GM04504 (cell line): ENCODE measurements at regions not wholly inside any gene's neighbourhood (a gene's known extent, or its start where the extent isn't known, plus 50 kb on each side); places are given as distances from the start of the nearest gene placed in this dataset.
"Not testable (repeated sequence)": the region's sequence is repeated elsewhere in the genome, so short reads cannot be mapped to it uniquely, and the experiment has no call there.

Experiments used
- DNase-seq: peaks from one replicate; pipeline ENCODE4 v3.0.0-alpha.2; 2012; ENCODE audit warnings: low read depth

DNA sequence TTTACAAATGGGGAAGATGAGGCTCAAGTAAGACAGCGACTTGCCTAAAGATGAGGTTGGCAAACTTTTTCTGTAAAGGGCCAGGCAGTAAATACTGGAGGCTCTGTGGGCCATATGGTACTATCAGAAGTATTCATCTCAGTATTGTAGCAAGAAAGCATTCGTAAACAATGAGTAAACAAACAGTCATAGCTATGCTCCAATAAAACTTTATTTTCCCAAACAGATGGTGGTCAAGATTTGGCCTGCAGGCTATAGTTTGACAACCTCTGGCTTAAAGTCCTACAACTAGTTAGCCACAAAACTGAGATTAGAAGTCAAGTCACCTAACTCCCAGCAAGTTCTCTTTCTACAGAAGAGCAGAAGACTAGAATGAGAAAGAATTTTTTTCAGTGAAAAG, 177.0 kb upstream of the NECTIN3 start:
- DNase-seq = peak; percentile 37

DNA sequence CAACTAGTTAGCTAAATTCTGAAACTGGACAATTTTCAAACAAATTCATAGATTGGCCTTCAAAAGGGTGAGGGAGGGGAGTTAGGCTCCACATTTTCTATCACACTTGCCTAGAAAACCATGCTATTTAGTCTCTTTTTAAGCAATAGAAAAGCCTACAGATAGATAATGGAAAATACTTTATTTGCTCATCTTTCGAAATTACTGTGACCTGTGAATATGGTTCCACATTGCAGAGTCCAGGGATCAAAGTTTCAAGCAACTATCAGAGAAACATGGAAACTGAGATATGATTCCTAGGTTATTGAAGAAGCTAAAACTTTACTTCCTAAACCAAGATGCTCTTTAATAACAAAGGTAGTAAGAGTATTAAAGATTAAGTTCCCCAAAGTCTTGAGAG, 176.6 kb upstream of the NECTIN3 start:
- DNase-seq = no peak

DNA sequence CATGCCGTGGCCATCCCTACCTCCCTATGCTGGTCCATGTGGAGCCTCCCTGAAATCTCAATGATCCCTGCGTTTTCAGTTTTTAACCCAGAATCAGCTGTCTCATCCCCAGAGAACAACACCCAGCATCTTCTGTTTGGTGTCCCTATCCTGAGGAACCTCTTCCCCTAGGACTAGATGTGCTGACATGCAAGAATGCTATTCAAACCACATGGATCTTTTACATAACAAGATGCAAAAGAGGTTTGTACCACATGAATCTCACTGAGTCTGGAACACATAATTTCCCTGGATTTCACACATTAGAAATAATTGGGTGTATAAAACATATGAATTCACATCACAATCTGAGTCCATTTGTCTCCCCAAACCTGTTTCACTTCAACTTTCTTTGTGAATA, 174.6 kb upstream of the NECTIN3 start:
- DNase-seq = no peak

DNA sequence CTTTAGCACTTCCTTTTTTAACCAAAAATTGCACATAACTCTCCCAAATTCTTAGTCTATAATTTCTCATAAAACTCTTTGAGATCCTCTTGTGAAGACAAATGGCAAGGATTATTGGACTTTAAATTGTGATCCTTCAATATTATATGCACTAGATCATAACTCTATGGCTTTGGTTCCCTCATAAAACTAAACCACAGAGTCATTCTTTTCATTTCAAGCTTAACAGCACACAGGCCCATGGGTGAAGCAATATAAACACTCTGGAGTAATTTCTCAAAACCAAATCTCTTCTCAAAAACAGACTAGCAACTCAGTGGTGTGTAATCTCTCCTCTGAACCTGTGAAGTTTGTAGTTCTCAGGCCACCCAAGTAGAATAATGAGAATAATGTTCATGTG, 171.0 kb upstream of the NECTIN3 start:
- DNase-seq = peak; percentile 87

DNA sequence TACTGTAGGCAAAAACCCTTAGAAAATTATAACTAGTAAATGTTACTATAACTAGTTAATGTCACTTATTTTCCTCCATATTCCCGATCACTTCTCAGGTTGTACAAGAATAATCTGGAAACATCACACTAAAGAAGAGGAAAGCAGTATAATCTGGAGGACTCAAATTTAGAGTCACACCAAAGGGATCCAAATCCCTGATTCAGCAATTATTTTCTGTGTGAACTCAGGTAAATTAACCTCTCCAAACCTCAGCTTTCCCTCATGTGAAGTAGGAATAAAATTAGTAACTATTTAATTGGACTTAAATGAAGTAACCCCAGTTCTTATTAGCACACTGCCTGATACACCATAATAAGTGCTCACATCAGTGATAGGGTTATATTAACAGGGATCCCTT, 170.1 kb upstream of the NECTIN3 start:
- DNase-seq = no peak

DNA sequence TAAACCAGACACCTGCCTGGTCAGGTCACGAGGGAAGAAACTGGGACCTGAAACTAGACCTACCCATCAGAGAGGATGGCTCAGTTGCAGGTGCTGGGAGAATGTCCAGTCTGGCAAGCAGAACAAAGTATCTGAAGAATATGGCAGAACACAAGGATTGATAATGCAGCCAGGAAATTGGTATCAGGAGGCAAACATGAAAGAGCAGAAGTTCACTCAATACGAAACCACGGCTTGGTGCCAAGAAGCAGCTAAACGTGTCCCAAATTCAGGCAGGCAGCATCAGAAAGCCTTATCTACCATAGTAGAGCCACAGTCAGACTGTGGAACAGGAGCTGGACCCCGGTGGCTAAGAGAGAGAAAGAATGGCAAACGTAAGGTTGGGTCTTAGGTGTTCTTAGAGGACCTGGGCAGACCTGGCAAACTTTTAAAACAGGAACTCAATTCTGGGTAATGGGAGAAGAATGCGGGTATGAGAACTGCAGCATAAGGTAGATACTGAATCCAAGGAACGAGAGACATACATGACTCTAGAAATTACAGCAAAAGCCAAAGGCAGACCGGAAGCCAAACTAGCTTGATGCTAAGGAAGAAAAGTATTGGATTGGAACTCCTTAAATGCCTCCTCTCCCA, 169.0 kb upstream of the NECTIN3 start:
- no peak for DNase-seq

DNA sequence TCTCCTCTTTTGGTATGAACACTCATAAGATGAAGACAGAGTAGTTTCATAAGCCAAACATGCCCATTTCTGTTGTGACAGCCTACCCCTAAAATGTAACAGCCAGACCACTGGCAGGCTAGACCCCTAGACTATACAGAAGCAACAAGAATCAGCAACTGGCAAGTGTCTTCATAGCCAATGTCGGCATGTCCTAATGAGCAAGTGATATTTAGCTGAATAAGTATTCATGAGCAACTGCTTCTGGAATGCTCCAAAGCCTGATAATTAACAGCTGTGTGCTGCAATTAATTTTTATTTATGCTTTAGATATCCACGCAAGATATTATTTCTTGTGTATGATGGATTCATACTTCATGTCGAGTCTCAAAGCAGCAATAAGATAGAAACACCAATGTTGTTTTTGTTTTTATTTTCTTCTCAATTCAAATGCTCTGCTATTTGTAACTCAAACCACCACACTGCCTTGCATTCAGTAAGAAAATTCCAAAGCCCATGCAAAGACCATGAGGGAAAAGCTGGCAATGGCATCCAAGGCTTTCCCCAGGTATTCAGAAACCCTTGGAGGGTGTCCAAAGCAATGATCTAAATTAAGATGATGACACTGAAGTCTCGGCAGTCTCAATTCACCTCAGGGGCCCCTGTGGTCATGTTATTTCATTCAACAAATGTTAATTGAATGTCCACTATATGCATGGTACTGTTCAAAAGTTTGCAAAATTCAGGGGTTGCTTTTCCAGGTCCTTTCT, 167.7 kb upstream of the NECTIN3 start:
- no peak for DNase-seq

DNA sequence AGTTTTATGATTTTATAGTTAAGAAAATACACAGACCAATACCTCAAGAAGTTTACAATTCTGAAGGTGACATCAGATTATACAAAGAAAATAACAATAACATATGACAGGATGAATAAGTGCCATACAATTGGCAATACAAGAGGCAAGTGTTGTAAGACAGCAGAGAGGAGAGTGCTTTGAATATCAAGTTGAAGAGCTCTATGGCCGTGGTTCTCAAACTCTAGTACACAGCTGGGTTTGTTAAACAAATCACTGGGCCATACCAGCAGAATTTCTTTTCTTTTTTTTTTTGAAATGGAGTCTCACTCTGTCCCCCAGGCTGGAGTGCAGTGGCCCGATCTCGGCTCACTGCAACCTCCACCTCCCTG, 167.1 kb upstream of the NECTIN3 start:
- DNase-seq = no peak

DNA sequence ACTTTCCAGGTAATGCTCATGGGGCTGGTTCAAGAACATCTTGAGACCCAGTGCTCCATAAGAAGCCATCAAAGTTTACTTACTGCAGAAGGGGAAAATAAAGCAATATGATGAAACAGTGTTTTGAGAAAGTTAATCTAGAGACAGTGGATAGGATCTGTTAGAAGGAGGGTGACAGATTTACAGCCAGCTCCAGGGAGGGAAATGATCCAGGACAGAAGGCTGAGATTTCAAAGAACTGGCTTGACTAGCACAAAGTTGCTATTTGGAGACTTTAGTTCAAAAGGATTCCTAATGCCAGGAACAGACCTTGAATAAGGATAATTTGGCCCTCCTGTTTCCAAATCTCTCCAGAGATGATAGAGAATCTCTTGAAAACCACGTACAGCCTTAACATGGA, 166.5 kb upstream of the NECTIN3 start:
- DNase-seq = no peak

DNA sequence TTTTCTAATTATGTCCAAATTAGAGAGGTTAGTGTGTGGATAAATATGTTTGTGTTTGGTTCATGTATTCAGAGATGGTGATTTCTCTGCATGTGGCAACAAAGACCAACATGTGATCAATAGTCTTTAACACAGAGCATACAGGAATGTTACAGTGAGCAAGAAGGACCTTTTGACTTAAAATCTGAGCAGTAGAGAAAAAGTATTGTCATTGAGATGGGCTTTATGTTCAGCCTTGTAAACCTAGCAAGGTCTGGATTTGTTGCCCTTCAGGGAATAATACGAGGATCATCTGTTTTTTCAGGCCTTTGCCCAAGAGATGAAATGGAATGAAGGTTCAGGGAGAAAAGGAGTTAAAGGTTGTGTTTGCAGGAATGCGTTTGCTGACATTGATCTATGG, 161.8 kb upstream of the NECTIN3 start:
- no peak for DNase-seq

DNA sequence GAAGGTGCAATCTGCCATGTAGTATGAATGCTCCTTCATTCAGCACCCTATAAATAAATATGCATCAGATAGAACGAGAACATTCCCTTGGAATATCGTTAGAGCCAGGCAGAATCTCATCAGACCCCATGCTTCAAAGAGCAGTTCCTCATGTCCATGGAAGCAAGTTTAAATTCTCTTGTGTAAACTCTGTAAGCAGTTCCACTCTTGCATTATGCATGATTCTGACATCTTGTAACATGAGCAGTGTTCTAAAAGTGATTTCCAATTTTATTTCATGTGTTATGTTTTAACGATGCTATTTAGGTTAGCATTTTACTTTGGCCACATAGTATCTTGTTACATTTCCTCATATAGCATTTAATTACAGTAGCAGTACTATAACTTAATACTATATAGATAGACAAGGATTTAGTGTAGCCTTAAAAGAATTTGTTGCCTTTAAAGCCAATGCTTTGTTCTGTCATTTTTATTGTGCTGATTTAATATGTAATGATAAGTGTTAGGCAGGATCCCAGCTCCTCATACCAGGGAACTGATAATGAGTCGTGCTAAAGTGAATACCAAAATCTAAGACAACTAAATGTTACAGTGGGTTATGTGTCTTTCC, 161.2 kb upstream of the NECTIN3 start:
- DNase-seq = peak; percentile 9

DNA sequence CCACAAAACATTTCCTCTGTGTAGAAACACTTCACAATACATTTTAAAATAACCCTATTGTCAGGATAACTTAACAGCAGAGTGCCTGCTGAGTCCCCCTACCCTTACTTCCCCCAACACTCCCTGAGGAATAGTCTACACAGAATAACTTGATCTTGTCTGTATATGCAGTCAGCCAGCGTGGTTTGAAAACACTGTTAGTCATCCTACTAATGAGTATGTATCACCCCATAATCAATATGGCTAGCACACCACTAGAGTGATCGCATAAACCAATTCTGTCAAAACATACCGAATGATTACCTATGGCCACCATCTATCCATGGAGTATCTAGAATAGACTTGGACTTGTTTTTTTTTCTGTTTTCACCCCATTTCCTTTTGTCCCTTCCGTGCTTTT, 152.7 kb upstream of the NECTIN3 start:
- DNase-seq = no peak

DNA sequence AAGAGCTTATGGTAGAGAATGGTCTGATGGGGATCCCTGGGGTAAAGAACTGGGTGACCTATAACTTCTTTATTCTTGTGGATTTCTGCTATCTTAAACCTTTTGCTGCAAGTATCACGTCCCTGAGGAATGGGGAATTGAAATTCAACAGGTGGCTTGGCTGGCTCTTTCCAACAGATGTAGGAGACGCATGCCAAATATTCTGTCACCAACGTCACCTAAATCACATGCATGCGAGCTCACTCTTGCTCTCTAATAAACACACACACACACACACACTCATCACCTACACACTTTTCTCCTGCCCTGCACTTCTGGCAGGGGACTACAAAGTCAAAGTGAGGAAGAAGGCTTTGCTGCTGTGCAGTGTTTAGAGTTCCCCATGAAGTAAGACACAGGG, 145.8 kb upstream of the NECTIN3 start:
- no peak for DNase-seq

DNA sequence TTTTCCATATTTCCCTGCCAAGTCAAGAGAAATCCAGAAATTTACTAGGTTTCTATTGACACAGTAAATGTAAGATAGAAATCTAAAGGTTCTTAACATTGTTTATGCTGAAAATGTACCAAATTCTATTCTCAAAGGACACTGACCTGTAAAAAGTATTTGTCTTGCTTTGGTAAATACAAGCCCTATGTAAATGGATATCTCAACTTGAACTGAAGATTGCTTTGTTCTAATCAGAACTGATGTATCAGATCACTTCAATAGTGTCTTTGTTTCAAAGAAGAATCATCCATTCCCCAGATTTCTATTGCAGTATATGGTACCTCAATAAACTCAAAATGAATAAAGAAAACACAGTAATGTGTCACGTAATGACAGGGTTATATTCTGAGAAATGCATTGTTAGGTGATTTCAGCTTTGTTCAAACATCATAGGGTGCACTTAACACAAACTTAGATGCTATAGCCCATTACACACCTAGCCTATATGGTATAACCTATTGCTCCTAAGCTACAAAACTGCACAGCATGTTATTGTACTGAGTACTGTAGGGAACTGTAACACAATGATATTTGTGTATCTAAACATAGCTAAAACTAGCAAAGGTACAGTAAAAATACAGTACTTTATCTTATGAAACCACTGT, 143.5 kb upstream of the NECTIN3 start:
- no peak for DNase-seq

DNA sequence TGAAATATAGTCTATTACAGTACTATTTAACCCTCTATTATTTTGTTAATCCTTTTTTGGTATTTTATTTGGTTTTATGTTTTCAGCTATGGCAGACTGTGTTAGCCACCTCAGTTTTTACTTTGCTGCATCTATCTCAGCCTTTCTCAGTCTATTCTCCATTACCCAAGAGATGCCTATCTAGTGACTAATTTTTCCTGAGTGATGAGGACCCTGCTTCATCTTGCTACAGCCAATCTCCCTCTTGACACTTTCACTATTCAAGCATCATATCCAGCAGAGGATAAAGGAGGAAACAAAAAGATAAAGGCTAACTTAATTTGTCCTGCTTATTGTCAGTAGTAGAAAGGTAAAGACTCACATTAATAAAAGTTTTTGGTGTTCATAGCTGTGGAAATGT, 141.8 kb upstream of the NECTIN3 start:
- no peak for DNase-seq

DNA sequence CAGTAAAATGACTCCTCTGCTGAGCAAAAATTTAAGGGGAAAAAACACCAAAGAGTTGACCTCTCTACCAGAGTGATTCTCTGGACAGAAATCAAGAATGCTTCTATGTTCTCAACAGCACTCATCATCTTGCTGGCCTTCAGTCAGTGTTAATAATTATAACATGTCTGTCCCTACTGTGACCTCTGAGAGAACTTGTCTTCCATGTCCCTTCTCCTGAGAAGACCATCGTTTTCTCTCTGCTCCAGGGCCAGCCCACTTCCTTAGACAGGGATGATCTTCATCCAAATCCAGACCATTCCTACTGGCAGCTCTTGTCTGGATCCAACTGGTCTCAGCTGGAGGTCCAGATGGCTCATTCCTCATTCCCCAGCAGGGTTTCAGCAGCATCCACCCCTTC, 139.0 kb upstream of the NECTIN3 start:
- DNase-seq = peak; percentile 47

DNA sequence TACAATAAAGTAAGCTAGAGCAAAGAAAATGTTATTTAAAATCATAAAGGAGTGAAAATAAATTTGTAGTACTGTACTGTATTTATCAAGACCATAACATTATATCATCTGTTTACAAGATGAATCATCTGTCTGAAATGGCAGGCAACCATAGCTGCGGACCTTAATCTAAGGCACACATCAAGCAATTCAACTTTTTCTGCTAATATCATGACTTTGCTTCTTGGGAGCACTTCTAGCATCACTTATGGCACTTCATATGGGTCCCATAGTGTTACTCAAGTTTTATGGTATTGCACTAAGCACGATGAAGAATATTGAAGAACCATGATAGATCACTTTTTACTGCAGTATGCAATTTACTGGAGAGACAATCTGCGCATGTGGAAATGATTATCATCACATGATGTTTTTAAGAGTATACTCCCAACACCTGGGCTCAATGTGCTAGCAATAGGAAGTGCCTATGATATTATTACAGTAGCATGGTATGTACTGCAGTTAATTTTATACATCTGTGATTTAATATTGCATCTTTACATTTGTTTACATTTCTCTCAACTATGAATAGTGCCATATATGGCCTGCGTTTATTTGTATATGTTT, 137.7 kb upstream of the NECTIN3 start:
- DNase-seq = peak; percentile 42

DNA sequence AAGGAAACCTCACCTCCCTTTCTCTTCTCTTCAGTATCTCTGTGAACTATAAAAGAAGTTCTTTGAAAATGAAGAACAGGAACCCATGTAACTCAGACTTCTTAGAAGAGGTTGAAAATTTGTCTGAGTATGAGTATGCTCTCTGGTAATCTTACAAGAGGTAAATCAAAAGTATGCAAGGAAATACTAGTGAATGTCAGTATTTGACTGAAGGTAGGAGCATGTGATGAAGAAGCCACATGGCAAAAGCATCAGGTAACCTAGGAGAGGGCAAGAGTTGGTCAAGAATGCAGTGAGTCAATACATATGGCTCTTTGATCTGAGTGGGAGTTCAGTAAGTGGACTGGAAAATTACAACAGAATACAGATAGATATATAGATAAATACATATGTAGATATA, 133.0 kb upstream of the NECTIN3 start:
- DNase-seq = no peak

DNA sequence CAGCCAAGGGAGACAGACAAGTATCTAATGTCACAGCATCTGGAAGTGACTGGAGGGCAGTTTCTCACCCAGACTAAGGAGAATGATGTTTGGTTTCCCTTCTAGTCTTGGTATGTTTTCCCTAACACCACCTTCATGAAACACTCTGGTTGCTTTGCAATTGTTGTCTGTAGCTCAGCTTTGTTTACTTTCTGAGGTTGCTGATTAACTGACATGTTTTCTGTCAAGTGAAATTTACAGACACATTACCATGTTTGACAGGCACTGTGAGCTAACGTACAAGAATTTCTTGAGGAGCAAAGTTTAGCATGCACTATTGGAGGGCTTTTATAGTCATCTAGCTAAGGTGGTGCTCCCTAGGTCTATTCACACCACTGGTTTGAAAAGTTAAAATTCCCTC, 131.6 kb upstream of the NECTIN3 start:
- no peak for DNase-seq

DNA sequence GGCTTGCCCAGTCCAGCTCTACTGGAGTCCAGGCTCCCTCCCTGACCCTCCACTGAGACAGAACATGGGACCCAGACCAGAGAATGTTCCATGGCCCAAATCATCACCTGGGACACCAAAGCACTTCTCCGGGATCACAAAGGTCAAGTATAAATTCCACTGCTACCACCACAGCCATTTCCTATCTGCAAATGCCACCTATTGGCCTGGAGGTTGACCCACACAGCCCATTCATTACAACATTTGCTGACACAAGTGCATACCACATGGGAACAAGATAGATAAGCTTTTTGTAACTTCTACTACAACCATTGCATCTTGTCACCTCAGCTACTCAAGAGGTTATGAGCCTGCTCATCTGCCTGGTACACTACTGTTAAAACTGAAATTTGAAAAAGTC, 126.8 kb upstream of the NECTIN3 start:
- no peak for DNase-seq

DNA sequence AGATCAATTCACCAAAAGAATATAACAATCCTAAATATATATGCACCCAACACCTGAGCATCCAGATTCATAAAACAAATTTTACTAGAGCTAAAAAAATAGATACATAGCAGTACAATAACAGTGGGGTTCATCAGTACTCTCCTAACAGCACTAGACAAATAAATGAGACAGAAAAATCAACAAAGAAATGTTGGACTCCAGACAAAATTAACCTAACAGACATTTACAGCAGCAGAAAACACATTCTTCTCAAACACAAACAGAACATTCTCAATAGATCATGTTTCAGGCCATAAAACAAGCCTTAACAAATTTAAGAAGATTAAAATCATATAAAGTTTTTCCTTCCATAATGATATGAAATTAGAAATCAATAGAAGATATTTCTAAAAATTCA, 124.8 kb upstream of the NECTIN3 start:
- no peak for DNase-seq

DNA sequence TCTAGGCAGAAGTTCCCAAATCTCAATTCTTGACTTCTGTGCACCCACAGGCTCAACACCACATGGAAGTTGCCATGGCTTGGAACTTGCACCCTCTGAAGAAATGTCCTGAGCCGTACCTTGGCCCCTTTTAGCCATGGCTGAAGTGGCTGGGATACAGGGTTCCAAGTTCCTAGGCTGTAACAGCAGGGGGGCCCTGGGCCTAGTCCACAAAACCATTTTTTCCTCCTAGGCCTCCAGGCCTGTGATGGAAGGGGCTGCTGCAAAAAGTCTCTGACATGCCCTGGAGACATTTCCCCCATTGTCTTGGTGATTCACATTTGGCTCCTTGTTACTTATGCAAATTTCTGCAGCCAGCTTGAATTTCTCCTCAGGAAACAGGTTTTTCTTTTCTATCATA, 122.4 kb upstream of the NECTIN3 start:
- DNase-seq = not testable (repeated sequence)
